Uterus (tissue), 2 donors: ENCODE measurements at regions not wholly inside any gene's neighbourhood (a gene's known extent, or its start where the extent isn't known, plus 50 kb on each side); places are given as distances from the start of the nearest gene placed in this dataset.

Experiments
- CTCF ChIP-seq, 4 experiments: fragments of 200-600 bp in 2 of 4; fragments of 450-650 bp in 2 of 4; sonication (generic) in 2 of 4; IDR thresholded peaks; one replicate each; pipeline ENCODE4 v1.5.1; 2016 to 2019; ENCODE audit warnings: antibody characterized with exemption in 4 of 4, mild to moderate bottlenecking in 2 of 4, moderate library complexity in 1 of 4
- POLR2A ChIP-seq, 2 donors: fragments of 450-650 bp; IDR thresholded peaks; one replicate each; pipeline ENCODE4 v1.6.1; 2016; ENCODE audit warnings: antibody characterized with exemption in 2 of 2, mild to moderate bottlenecking in 1 of 2, moderate library complexity in 1 of 2

GRCh38 chr2:56626927-56627326, 443.1 kb downstream of the CCDC85A start:
- TF ChIP-seq CTCF (IDR thresholded peaks at IDR 0.05) (no peak), POLR2A (IDR thresholded peaks at IDR 0.05) (no peak)
